ENCODE measurements at regions not wholly inside any gene's neighbourhood (a gene's known extent, or its start where the extent isn't known, plus 50 kb on each side); places are given as distances from the start of the nearest gene placed in this dataset.
A peak's percentile ranks its signal among the peaks of the same experiment; 100 is the strongest.

DNA sequence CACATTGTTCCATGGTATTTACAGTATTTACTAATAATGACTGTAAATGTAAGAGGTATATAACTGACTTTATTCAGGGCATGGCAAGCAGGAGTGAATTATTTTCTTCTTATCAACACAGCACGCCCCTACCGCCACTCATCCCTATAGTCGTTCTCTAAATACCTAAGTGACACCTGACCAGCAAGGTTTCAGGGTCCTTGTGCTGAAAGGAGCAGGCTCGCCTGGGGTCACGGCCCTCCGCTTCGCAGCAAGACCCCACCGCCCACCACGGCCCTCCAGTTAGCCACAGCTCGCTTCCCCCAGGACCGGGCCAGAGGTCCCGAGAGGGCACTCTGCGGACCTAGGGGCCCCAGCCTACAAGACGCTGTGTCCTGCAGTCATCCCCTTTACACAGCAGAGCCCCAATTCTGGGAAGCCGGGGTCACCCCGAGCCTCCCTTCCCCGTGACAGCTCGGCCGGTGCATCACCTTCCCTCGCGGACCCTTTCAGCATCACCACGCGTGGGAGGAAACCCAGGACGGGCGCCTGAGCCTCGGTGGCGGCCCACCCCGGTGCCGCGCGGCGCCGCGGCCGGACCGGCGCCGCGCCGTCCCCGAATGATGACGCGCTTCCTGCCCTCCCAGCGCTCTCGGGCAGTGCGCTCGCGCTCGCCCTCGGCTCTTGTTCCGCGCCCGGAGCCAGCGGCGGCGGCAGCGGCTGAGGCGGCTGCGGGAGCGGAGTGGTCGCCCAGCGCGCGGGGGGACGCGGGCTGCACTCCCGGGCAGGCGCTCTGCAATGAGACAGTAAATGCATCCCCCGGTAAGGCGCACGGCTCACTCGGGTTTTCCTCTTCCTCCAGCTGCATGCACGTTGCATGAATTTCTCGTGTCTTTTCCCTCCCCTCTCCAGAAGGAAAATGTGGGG lies 225.1 kb upstream of the C2CD4B start, which contains the start of gene TLN2 (continued):
- TF ChIP-seq ARID4B (CRISPR knock-in tag; IDR thresholded peaks at IDR 0.05; ENCODE audit: borderline replicate concordance) (0 out of 2 replicates have a peak, but pooled peaks have one; percentile 72), MXD4 (CRISPR knock-in tag; IDR thresholded peaks at IDR 0.05; ENCODE audit: borderline replicate concordance) (no peak), ZNF219 (CRISPR knock-in tag; IDR thresholded peaks at IDR 0.05; ENCODE audit: borderline replicate concordance) (no peak), ATF3 (CRISPR knock-in tag; conservative IDR thresholded peaks at IDR 0.05) (no peak), TCF7 (CRISPR knock-in tag; IDR thresholded peaks at IDR 0.05; ENCODE audit: low read depth) (peak; percentile 49; the same call in 1 of the 2 replicates), CDX4 (CRISPR knock-in tag; IDR thresholded peaks at IDR 0.05; ENCODE audit: borderline replicate concordance) (no peak), EMX1 (CRISPR knock-in tag; IDR thresholded peaks at IDR 0.05) (no peak), NFE2L1 (CRISPR knock-in tag; IDR thresholded peaks at IDR 0.05) (no peak), ZNF281 (CRISPR knock-in tag; IDR thresholded peaks at IDR 0.05) (no peak), ZNF423 (CRISPR knock-in tag; IDR thresholded peaks at IDR 0.05) (no peak), ELF4 (CRISPR knock-in tag; IDR thresholded peaks at IDR 0.05; ENCODE audit: low read depth) (no peak), KAT7 (CRISPR knock-in tag; IDR thresholded peaks at IDR 0.05; ENCODE audit: borderline replicate concordance) (0 out of 2 replicates have a peak, but pooled peaks have one; percentile 21), ZNF121 (CRISPR knock-in tag; IDR thresholded peaks at IDR 0.05) (no peak), FOXJ3 (CRISPR knock-in tag; IDR thresholded peaks at IDR 0.05; ENCODE audit: borderline replicate concordance) (no peak), ZNF317 (CRISPR knock-in tag; IDR thresholded peaks at IDR 0.05; ENCODE audit: borderline replicate concordance, low read depth) (no peak), PRRX2 (CRISPR knock-in tag; IDR thresholded peaks at IDR 0.05) (no peak), CREM (CRISPR knock-in tag; IDR thresholded peaks at IDR 0.05) (peak; percentile 97), ESRRA (CRISPR knock-in tag; IDR thresholded peaks at IDR 0.05; ENCODE audit: borderline replicate concordance) (0 out of 2 replicates have a peak, but pooled peaks have one; percentile 50)
- TF ChIP-seq, protein P1, sequence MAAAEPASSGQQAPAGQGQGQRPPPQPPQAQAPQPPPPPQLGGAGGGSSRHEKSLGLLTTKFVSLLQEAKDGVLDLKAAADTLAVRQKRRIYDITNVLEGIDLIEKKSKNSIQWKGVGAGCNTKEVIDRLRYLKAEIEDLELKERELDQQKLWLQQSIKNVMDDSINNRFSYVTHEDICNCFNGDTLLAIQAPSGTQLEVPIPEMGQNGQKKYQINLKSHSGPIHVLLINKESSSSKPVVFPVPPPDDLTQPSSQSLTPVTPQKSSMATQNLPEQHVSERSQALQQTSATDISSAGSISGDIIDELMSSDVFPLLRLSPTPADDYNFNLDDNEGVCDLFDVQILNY (CRISPR knock-in tag; IDR thresholded peaks at IDR 0.05), result no peak
- TF ChIP-seq, protein P2, sequence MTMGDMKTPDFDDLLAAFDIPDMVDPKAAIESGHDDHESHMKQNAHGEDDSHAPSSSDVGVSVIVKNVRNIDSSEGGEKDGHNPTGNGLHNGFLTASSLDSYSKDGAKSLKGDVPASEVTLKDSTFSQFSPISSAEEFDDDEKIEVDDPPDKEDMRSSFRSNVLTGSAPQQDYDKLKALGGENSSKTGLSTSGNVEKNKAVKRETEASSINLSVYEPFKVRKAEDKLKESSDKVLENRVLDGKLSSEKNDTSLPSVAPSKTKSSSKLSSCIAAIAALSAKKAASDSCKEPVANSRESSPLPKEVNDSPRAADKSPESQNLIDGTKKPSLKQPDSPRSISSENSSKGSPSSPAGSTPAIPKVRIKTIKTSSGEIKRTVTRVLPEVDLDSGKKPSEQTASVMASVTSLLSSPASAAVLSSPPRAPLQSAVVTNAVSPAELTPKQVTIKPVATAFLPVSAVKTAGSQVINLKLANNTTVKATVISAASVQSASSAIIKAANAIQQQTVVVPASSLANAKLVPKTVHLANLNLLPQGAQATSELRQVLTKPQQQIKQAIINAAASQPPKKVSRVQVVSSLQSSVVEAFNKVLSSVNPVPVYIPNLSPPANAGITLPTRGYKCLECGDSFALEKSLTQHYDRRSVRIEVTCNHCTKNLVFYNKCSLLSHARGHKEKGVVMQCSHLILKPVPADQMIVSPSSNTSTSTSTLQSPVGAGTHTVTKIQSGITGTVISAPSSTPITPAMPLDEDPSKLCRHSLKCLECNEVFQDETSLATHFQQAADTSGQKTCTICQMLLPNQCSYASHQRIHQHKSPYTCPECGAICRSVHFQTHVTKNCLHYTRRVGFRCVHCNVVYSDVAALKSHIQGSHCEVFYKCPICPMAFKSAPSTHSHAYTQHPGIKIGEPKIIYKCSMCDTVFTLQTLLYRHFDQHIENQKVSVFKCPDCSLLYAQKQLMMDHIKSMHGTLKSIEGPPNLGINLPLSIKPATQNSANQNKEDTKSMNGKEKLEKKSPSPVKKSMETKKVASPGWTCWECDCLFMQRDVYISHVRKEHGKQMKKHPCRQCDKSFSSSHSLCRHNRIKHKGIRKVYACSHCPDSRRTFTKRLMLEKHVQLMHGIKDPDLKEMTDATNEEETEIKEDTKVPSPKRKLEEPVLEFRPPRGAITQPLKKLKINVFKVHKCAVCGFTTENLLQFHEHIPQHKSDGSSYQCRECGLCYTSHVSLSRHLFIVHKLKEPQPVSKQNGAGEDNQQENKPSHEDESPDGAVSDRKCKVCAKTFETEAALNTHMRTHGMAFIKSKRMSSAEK (CRISPR knock-in tag; IDR thresholded peaks at IDR 0.05; ENCODE audit: borderline replicate concordance), result no peak
- TF ChIP-seq, protein P3, sequence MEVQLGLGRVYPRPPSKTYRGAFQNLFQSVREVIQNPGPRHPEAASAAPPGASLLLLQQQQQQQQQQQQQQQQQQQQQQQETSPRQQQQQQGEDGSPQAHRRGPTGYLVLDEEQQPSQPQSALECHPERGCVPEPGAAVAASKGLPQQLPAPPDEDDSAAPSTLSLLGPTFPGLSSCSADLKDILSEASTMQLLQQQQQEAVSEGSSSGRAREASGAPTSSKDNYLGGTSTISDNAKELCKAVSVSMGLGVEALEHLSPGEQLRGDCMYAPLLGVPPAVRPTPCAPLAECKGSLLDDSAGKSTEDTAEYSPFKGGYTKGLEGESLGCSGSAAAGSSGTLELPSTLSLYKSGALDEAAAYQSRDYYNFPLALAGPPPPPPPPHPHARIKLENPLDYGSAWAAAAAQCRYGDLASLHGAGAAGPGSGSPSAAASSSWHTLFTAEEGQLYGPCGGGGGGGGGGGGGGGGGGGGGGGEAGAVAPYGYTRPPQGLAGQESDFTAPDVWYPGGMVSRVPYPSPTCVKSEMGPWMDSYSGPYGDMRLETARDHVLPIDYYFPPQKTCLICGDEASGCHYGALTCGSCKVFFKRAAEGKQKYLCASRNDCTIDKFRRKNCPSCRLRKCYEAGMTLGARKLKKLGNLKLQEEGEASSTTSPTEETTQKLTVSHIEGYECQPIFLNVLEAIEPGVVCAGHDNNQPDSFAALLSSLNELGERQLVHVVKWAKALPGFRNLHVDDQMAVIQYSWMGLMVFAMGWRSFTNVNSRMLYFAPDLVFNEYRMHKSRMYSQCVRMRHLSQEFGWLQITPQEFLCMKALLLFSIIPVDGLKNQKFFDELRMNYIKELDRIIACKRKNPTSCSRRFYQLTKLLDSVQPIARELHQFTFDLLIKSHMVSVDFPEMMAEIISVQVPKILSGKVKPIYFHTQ (CRISPR knock-in tag; IDR thresholded peaks at IDR 0.05), result no peak
